Spleen (tissue), 11 donors: ENCODE measurements at regions not wholly inside any gene's neighbourhood (a gene's known extent, or its start where the extent isn't known, plus 50 kb on each side); places are given as distances from the start of the nearest gene placed in this dataset.

ENCODE experiments used
- DNase-seq: peaks from one replicate; pipeline ENCODE4 v3.0.0-alpha.2; 2020
- H3K27ac ChIP-seq, 8 donors: fragments of 200-600 bp; sonication (generic) in 7 of 8; 1 replicate in 4 of 8; 2 replicates in 4 of 8; pipeline versions ENCODE4 v1.5.0 to v1.8.0; 2016 to 2021; ENCODE audit warnings: inconsistent platforms in 4 of 8, mild to moderate bottlenecking in 4 of 8, moderate library complexity in 1 of 8
- H3K27me3 ChIP-seq, 7 donors: fragments of 200-600 bp; sonication (generic) in 6 of 7; replicated peaks in 1 of 7; 1 replicate in 4 of 7; 2 replicates in 3 of 7; pipeline versions ENCODE4 v1.5.0 to v1.8.0; 2016 to 2021; ENCODE audit warnings: inconsistent platforms in 3 of 7, mild to moderate bottlenecking in 1 of 7
- H3K36me3 ChIP-seq, 6 donors: fragments of 200-600 bp; sonication (generic) in 5 of 6; 1 replicate in 4 of 6; 2 replicates in 2 of 6; pipeline versions ENCODE4 v1.5.0 to v1.8.0; 2016 to 2021; ENCODE audit warnings: inconsistent platforms in 2 of 6
- H3K4me1 ChIP-seq, 6 donors: fragments of 200-600 bp; sonication (generic) in 5 of 6; 1 replicate in 3 of 6; 2 replicates in 3 of 6; pipeline versions ENCODE4 v1.5.0 to v1.8.0; 2016 to 2021; ENCODE audit warnings: inconsistent platforms in 3 of 6
- H3K4me3 ChIP-seq, 8 donors: fragments of 200-600 bp; sonication (generic) in 7 of 8; 1 replicate in 4 of 8; 2 replicates in 4 of 8; pipeline versions ENCODE4 v1.5.0 to v1.8.0; 2016 to 2021; ENCODE audit warnings: inconsistent platforms in 4 of 8, mild to moderate bottlenecking in 4 of 8, moderate library complexity in 2 of 8
- H3K9me3 ChIP-seq, 8 donors: fragments of 200-600 bp; sonication (generic) in 7 of 8; 1 replicate in 4 of 8; 2 replicates in 4 of 8; pipeline versions ENCODE4 v1.5.0 to v1.8.0; 2016 to 2021; ENCODE audit warnings: inconsistent platforms in 4 of 8
- POLR2A ChIP-seq, 3 donors: fragments of 450-650 bp; IDR thresholded peaks; one replicate each; pipeline ENCODE4 v1.5.1; 2017; ENCODE audit warnings: antibody characterized with exemption in 3 of 3, mild to moderate bottlenecking in 1 of 3
- POLR2AphosphoS5 ChIP-seq, 3 donors: sonication (generic); formaldehyde crosslinking; IDR thresholded peaks; one replicate each; pipeline ENCODE4 v1.5.1; 2017; ENCODE audit warnings: antibody characterized with exemption in 3 of 3
- WGBS, 5 donors: extraction: QIAGEN DNeasy Blood & Tissue Kit in 3 of 5; methylation state at CpG; one replicate each; pipeline versions ENCODE4 v1.1.5 to v1.1.7; 2013 to 2018; 5-methylcytosine and 5-hydroxymethylcytosine counted together
- intact Hi-C: fragments of 100-400 bp; cut with DNase I; formaldehyde crosslinking; loops from one replicate; pipeline ENCODE4 v1.15.0; 2023; ENCODE audit warnings: low total_unique reads
- TF ChIP-seq, protein P1 (sequence below), 11 experiments: fragments of 200-600 bp in 7 of 11; fragments of 450-650 bp in 4 of 11; sonication (generic) in 4 of 11; IDR thresholded peaks in 8 of 11; conservative IDR thresholded peaks in 3 of 11; 1 replicate in 7 of 11; 2 replicates in 4 of 11; pipeline versions ENCODE4 v1.4.0 to v1.8.0; 2016 to 2021; ENCODE audit warnings: antibody characterized with exemption in 11 of 11, inconsistent platforms in 4 of 11, mild to moderate bottlenecking in 1 of 11
- donor health status: healthy with polysubstance abuse.
- donor health status: DM: no; HTN: no; CAD: no; lungs with moderate emphysema.
- donor health status: DM: no; HTN: no; CAD: no.
- donor health status: Bipolar disorder and iron deficiency.
- donor health status: healthy.
- donor health status: DM: no; HTN: no; CAD: no.
- donor health status: DM: yes; HTN: yes; CAD: no.

GRCh38 chr7:22612776-22613175 is 112.8 kb upstream of the STEAP1B start:
- H3K27ac ChIP-seq = peak overlapping the region in 3 of 8 donors; percentile 10 to 49 (median 33)
- intact Hi-C loops = no loop called here
- no peak overlapping the region for H3K4me3 ChIP-seq
- H3K4me1 ChIP-seq = no peaks in the 10 kb centered on the region
- peaks cover 2 to 13% (median 12%) of the 10 kb centered on the region in 8 donors for H3K9me3 ChIP-seq
- H3K36me3 ChIP-seq = no peaks in the 10 kb centered on the region
- whole genome bisulfite sequencing, 5 donors = 57 to 82% (median 77%) methylated on average over 2 of the region's 2 CpGs
- no peak for TF ChIP-seq POLR2A (IDR thresholded peaks at IDR 0.05)
- DNase-seq = no peak
- no peaks in the 10 kb centered on the region for H3K27me3 ChIP-seq

- intact Hi-C loops = no loop called here
Measured at GRCh38 chr7:22611758-22612079, 111.7 kb upstream of the STEAP1B start.

GRCh38 chr7:22610951-22611757 is 111.2 kb upstream of the STEAP1B start:
- H3K36me3 ChIP-seq = no peaks in the 10 kb centered on the region
- peak overlapping the region in 2 of 8 donors; percentile 24 to 36 for H3K27ac ChIP-seq
- 76 to 80% (median 78%) methylated on average over 3 of the region's 3 CpGs for WGBS, 5 donors
- intact Hi-C loops = no loop called here
- no peak overlapping the region for H3K4me3 ChIP-seq
- no peak for DNase-seq
- H3K27me3 ChIP-seq = no peaks in the 10 kb centered on the region
- TF ChIP-seq POLR2AphosphoS5 (IDR thresholded peaks at IDR 0.05) (no peak), POLR2A (IDR thresholded peaks at IDR 0.05) (no peak)
- TF ChIP-seq, protein P1, sequence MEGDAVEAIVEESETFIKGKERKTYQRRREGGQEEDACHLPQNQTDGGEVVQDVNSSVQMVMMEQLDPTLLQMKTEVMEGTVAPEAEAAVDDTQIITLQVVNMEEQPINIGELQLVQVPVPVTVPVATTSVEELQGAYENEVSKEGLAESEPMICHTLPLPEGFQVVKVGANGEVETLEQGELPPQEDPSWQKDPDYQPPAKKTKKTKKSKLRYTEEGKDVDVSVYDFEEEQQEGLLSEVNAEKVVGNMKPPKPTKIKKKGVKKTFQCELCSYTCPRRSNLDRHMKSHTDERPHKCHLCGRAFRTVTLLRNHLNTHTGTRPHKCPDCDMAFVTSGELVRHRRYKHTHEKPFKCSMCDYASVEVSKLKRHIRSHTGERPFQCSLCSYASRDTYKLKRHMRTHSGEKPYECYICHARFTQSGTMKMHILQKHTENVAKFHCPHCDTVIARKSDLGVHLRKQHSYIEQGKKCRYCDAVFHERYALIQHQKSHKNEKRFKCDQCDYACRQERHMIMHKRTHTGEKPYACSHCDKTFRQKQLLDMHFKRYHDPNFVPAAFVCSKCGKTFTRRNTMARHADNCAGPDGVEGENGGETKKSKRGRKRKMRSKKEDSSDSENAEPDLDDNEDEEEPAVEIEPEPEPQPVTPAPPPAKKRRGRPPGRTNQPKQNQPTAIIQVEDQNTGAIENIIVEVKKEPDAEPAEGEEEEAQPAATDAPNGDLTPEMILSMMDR (IDR thresholded peaks at IDR 0.05 in 8 of 11, conservative IDR thresholded peaks at IDR 0.05 in 3 of 11) = no peak
- H3K9me3 ChIP-seq = no peaks in the 10 kb centered on the region
- H3K4me1 ChIP-seq = no peaks in the 10 kb centered on the region

More at GRCh38 chr7:22611758-22612079, 111.7 kb upstream of the STEAP1B start:
- peaks cover 0 to 3% (median 1%) of the 10 kb centered on the region in 8 donors for H3K9me3 ChIP-seq
- H3K4me3 ChIP-seq = no peak overlapping the region
- H3K4me1 ChIP-seq = no peaks in the 10 kb centered on the region
- WGBS, 5 donors = 62 to 84% (median 78%) methylated on average over 4 of the region's 4 CpGs
- TF ChIP-seq, protein P1 (IDR thresholded peaks at IDR 0.05 in 8 of 11, conservative IDR thresholded peaks at IDR 0.05 in 3 of 11) = no peak
- TF ChIP-seq POLR2A (IDR thresholded peaks at IDR 0.05) (no peak), POLR2AphosphoS5 (IDR thresholded peaks at IDR 0.05) (no peak)
- DNase-seq = no peak
- no peaks in the 10 kb centered on the region for H3K36me3 ChIP-seq
- peak overlapping the region in 2 of 8 donors; percentile 24 to 36 for H3K27ac ChIP-seq
- H3K27me3 ChIP-seq = no peaks in the 10 kb centered on the region

GRCh38 chr7:22610263-22610662 is 110.3 kb upstream of the STEAP1B start:
- Histone ChIP-seq H3K27ac (no peak overlapping the region), H3K27me3 (no peaks in the 10 kb centered on the region), H3K4me3 (no peak overlapping the region), H3K9me3 (no peaks in the 10 kb centered on the region), H3K36me3 (no peaks in the 10 kb centered on the region), H3K4me1 (no peaks in the 10 kb centered on the region)
- intact Hi-C loops = no loop called here
- TF ChIP-seq POLR2A (IDR thresholded peaks at IDR 0.05) = no peak
- TF ChIP-seq, protein P1 (IDR thresholded peaks at IDR 0.05 in 8 of 11, conservative IDR thresholded peaks at IDR 0.05 in 3 of 11) = no peak
- no peak for TF ChIP-seq POLR2AphosphoS5 (IDR thresholded peaks at IDR 0.05)
- no peak for DNase-seq
- WGBS, 5 donors = 83 to 93% (median 87%) methylated on average over 3 of the region's 3 CpGs
